GM19397 (cell line): ENCODE measurements at regions not wholly inside any gene's neighbourhood (a gene's known extent, or its start where the extent isn't known, plus 50 kb on each side); places are given as distances from the start of the nearest gene placed in this dataset.
"Not testable (repeated sequence)": the region's sequence is repeated elsewhere in the genome, so short reads cannot be mapped to it uniquely, and the experiment has no call there.

ENCODE experiments used
- ATAC-seq: cut with Tn5 transposase; IDR thresholded peaks from one replicate; pipeline ENCODE4 v1.9.1; 2021; ENCODE audit warnings: mild to moderate bottlenecking, moderate library complexity; ENCODE audit not compliant: unreplicated experiment

GRCh38 chr2:111596808-111597705 is 286.9 kb downstream of the ANAPC1 start:
- not testable (repeated sequence) for ATAC-seq

GRCh38 chr2:111598944-111599343 is 285.0 kb downstream of the ANAPC1 start:
- not testable (repeated sequence) for ATAC-seq

GRCh38 chr2:111602259-111602658 is 281.7 kb downstream of the ANAPC1 start:
- not testable (repeated sequence) for ATAC-seq

GRCh38 chr2:111605798-111606197 is 278.2 kb downstream of the ANAPC1 start:
- not testable (repeated sequence) for ATAC-seq

- not testable (repeated sequence) for ATAC-seq
Observed at GRCh38 chr2:111606632-111607031, 277.4 kb downstream of the ANAPC1 start.

- not testable (repeated sequence) for ATAC-seq
Observed at GRCh38 chr2:111609146-111609844, 274.7 kb downstream of the ANAPC1 start.

- not testable (repeated sequence) for ATAC-seq
Observed at GRCh38 chr2:111610035-111610434, 274.0 kb downstream of the ANAPC1 start.

- no peak for ATAC-seq
Observed at GRCh38 chr2:111616651-111617218, 267.3 kb downstream of the ANAPC1 start.

- ATAC-seq = no peak
Observed at GRCh38 chr2:111617299-111618225, 266.4 kb downstream of the ANAPC1 start.

GRCh38 chr2:111618226-111618977 is 265.6 kb downstream of the ANAPC1 start:
- no peak for ATAC-seq

- no peak for ATAC-seq
Observed at GRCh38 chr2:111618978-111619902, 264.8 kb downstream of the ANAPC1 start.

GRCh38 chr2:111620281-111620680 is 263.7 kb downstream of the ANAPC1 start:
- no peak for ATAC-seq

- no peak for ATAC-seq
Observed at GRCh38 chr2:111622859-111623258, 261.1 kb downstream of the ANAPC1 start.

GRCh38 chr2:111623380-111623779 is 260.6 kb downstream of the ANAPC1 start:
- ATAC-seq = no peak

GRCh38 chr2:111624411-111625156 is 259.4 kb downstream of the ANAPC1 start:
- ATAC-seq = no peak

GRCh38 chr2:111625157-111625537 is 258.8 kb downstream of the ANAPC1 start:
- not testable (repeated sequence) for ATAC-seq

GRCh38 chr2:111626037-111626864 is 257.7 kb downstream of the ANAPC1 start:
- ATAC-seq = no peak
